Neural progenitor cell (in vitro differentiated cells): ENCODE measurements at regions not wholly inside any gene's neighbourhood (a gene's known extent, or its start where the extent isn't known, plus 50 kb on each side); places are given as distances from the start of the nearest gene placed in this dataset.

Source experiments
- CTCF ChIP-seq: fragments of 200-600 bp; sonication (generic); IDR thresholded peaks from 2 replicates; pipeline ENCODE4 v1.5.1; 2017; ENCODE audit warnings: antibody characterized with exemption, mild to moderate bottlenecking
- EZH2 ChIP-seq: fragments of 200-600 bp; sonication (generic); IDR thresholded peaks from 2 replicates; pipeline ENCODE4 v1.6.1; 2017; ENCODE audit warnings: antibody characterized with exemption, mild to moderate bottlenecking, moderate library complexity

GRCh38 chr1:95512925-95513324 lies 278.9 kb downstream of the RWDD3 start:
- TF ChIP-seq CTCF (no peak), EZH2 (no peak)
